Skeletal muscle satellite cell (primary cell): ENCODE measurements at regions not wholly inside any gene's neighbourhood (a gene's known extent, or its start where the extent isn't known, plus 50 kb on each side); places are given as distances from the start of the nearest gene placed in this dataset.
A peak's percentile ranks its signal among the peaks of the same experiment; 100 is the strongest.

ENCODE experiments used
- H3K27me3 ChIP-seq: 2 replicates; pipeline ENCODE4 v1.7.0; 2013; ENCODE audit warnings: low read length; ENCODE audit not compliant: control insufficient read depth, insufficient read depth
- H3K36me3 ChIP-seq: 2 replicates; pipeline ENCODE4 v1.7.0; 2013; ENCODE audit warnings: mild to moderate bottlenecking, control low read depth, low read length; ENCODE audit not compliant: insufficient read depth
- H3K4me1 ChIP-seq: 2 replicates; pipeline ENCODE4 v1.7.0; 2013; ENCODE audit warnings: low read length; ENCODE audit not compliant: control insufficient read depth, insufficient read depth
- H3K4me2 ChIP-seq: 2 replicates; pipeline ENCODE4 v1.7.0; 2013; ENCODE audit warnings: mild to moderate bottlenecking, low read length
- H3K4me3 ChIP-seq: 2 replicates; pipeline ENCODE4 v1.7.0; 2013; ENCODE audit warnings: low read length
- H3K9ac ChIP-seq: 2 replicates; pipeline ENCODE4 v1.7.0; 2013; ENCODE audit warnings: mild to moderate bottlenecking, low read depth, low read length, moderate library complexity
- H3K9me3 ChIP-seq: replicated peaks from 2 replicates; pipeline ENCODE4 v1.7.0; 2013; ENCODE audit warnings: mild to moderate bottlenecking, control low read depth, low read length

DNA sequence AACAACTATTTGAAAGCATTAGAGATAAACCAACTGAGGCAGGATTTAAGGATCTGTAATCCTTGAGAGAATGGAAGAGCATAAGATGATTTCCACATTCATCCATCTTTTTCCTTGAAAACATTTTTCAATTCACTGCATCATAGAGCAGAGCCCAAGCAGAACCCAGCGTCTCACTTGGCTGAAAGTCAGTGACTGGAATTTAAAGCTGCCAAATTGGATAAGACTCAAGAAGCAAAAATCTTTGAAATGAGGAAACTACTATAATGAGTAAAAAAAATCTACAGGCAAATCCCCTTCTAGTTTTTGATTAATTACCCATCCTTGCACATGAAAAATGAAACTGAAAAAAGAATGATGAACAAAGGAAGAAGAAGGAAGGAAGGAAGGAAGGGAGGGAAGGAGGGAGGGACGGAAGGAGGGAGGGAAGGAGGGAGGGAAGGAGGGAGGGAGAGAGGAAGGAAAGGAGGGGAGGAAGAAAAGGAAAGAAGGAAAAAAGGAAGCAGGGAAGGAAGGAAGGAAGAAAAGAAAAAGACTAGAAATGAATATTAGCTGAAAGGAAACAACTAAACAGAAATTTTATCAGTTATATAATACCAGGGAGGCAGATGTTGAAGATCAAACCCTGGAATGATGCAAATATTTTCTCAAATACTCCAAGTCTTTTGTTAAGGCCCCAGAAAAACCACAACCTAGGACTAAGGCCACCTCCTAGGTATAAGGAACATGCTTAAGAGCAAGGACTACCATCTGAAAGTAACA is 336.3 kb upstream of the MAGI2 start:
- Histone ChIP-seq H3K4me1 (peaks cover 14% of the 10 kb centered on the region), H3K4me2 (no peak overlapping the region), H3K36me3 (no peaks in the 10 kb centered on the region), H3K27me3 (no peaks in the 10 kb centered on the region), H3K4me3 (no peak overlapping the region), H3K9me3 (no peaks in the 10 kb centered on the region), H3K9ac (no peak overlapping the region)

DNA sequence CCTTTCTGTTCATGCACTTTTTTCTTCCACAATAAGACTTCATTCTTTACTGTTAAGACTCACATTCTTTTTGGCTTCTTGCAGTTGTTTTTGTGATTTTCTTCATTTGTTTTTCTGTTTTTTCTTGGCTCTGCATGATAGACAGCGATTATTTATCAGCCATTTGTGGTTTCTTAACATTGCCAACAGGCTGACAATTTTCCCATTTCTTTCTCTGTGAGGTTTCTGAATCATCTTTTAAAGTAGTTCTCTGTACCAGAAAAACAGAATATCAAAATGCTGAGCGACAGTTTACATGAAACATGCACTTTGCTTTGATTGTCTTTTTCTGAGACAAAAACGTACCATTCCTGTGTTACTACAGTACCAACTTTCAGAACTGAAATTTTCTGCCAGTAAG is 334.2 kb upstream of the MAGI2 start:
- Histone ChIP-seq H3K9ac (no peak overlapping the region), H3K36me3 (no peaks in the 10 kb centered on the region), H3K4me3 (no peak overlapping the region), H3K4me1 (peaks cover 14% of the 10 kb centered on the region), H3K27me3 (no peaks in the 10 kb centered on the region), H3K4me2 (no peak overlapping the region), H3K9me3 (no peaks in the 10 kb centered on the region)

DNA sequence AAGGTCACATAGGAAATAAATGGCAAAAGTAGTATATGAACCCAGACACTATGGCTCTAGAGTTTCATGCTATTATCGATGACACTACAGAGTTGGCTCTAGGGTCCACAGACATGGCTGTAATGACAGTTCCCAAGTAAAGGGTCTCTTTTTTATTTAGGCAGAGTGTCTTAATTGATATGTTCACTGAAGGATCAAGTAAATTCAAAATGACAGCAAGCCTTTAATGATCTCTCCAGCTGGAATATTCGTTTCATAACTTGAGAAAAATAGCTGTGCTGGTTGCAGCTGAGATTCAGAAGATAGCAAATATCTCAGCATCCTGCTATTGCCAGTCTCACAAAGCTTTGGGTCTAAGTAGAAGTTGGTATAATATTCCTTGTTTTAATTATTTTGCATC is 333.6 kb upstream of the MAGI2 start:
- Histone ChIP-seq H3K36me3 (no peaks in the 10 kb centered on the region), H3K4me3 (no peak overlapping the region), H3K9ac (no peak overlapping the region), H3K4me1 (peaks cover 14% of the 10 kb centered on the region), H3K27me3 (no peaks in the 10 kb centered on the region), H3K4me2 (no peak overlapping the region), H3K9me3 (no peaks in the 10 kb centered on the region)

DNA sequence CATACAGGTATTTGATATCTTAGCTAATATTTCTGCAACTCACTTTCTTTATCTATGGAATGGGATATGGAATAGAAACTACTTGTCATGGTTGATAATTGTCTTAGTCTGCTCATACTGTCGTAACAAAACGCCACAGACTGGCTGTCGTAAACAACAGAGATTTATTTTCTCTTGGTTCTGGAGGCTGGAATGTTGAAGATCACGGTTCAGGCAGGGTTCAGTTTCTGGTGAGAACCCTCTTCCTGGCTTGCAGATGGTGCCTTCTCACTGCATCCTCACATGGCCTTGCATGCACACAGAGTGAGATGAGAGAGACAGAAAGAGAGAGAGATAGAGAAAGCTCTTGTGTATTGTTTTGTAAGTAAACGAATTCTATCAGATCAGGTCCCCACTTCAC is 332.7 kb upstream of the MAGI2 start:
- H3K36me3 ChIP-seq: no peaks in the 10 kb centered on the region
- H3K9ac ChIP-seq: no peak overlapping the region
- H3K4me1 ChIP-seq: peaks cover 13% of the 10 kb centered on the region
- no peaks in the 10 kb centered on the region for H3K27me3 ChIP-seq
- H3K4me2 ChIP-seq: no peak overlapping the region
- H3K4me3 ChIP-seq: no peak overlapping the region
- no peaks in the 10 kb centered on the region for H3K9me3 ChIP-seq

DNA sequence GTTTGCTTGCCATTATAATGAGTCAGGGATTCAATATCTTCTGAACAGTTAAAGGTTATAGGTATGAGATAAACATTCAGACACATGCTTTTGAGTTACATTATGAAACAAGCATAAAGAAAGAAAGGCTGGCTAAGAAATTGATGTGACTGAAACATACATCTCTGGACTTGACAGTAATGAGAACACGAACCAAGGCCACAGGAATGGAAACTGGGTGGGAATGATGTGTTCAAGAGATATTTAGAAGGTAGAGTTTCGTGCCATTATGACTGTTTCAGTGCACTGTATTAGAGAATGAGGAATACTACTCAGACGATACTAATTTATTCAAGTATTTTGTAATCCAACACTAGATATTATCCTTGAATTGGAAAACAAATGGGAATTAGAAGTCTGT is 332.1 kb upstream of the MAGI2 start:
- Histone ChIP-seq H3K4me3 (no peak overlapping the region), H3K36me3 (no peaks in the 10 kb centered on the region), H3K9me3 (no peaks in the 10 kb centered on the region), H3K4me1 (peaks cover 7% of the 10 kb centered on the region), H3K4me2 (no peak overlapping the region), H3K27me3 (no peaks in the 10 kb centered on the region), H3K9ac (no peak overlapping the region)

DNA sequence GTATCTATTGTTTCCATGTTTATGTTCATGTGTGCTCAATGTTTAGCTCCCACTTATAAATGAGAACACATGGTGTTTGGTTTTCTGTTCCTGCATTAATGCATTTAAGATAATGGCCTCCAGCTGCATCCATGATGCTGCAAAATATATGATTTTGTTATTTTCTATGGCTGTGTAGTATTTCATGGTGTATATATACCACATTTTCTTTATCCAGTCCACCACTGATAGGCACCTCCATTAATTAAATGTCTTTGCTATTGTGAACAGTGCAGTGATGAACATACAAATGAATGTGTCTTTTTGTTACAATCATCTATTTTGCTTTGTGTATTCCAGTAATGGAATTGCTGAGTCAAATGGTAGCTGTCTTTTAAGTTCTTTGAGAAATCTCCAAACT is 329.4 kb upstream of the MAGI2 start:
- H3K4me2 ChIP-seq: no peak overlapping the region
- H3K9me3 ChIP-seq: no peaks in the 10 kb centered on the region
- no peaks in the 10 kb centered on the region for H3K27me3 ChIP-seq
- H3K4me1 ChIP-seq: peaks cover 16% of the 10 kb centered on the region
- no peak overlapping the region for H3K4me3 ChIP-seq
- no peak overlapping the region for H3K9ac ChIP-seq
- H3K36me3 ChIP-seq: no peaks in the 10 kb centered on the region

DNA sequence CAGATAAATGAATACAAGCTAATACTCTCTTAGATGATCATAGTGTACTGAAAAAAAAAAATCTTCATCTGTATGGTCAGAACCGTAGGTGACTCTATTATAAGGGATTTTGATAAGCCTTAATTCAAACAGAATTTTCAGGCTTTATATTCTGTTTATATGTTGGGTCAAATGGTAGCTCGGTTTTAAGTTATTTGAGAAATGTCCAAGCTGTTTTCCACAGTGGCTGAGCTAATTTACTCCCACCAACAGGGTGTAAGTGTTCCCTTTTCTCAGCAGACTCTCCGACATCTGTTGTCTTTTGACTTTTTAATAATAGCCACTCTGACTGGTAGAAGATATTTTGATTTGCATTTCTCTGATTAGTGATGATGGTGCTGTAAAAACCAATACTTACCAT is 328.8 kb upstream of the MAGI2 start:
- Histone ChIP-seq H3K4me1 (peaks cover 19% of the 10 kb centered on the region), H3K9ac (no peak overlapping the region), H3K4me2 (no peak overlapping the region), H3K9me3 (no peaks in the 10 kb centered on the region), H3K4me3 (no peak overlapping the region), H3K36me3 (no peaks in the 10 kb centered on the region), H3K27me3 (no peaks in the 10 kb centered on the region)

DNA sequence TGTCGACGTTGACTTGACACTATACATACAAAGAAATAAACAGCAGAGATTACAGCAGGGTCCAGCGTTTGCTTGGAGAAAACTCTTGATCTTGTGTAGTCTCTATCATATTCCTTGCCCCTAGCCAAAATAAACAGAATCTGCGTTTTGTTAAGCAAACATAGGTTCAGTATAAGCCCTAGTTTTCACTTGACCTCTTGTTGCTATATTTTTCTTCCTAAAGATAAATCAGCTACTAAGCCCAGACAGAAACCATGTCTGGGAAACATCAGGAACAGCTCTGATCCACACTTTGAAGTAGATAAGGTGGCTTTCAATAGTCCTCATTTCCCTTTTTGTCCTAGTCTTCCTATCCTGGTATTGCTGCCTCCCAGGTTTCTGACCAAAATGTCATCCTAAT is 328.2 kb upstream of the MAGI2 start:
- Histone ChIP-seq H3K36me3 (no peaks in the 10 kb centered on the region), H3K27me3 (no peaks in the 10 kb centered on the region), H3K9ac (no peak overlapping the region), H3K4me3 (no peak overlapping the region), H3K4me1 (peaks cover 19% of the 10 kb centered on the region), H3K4me2 (no peak overlapping the region), H3K9me3 (no peaks in the 10 kb centered on the region)

DNA sequence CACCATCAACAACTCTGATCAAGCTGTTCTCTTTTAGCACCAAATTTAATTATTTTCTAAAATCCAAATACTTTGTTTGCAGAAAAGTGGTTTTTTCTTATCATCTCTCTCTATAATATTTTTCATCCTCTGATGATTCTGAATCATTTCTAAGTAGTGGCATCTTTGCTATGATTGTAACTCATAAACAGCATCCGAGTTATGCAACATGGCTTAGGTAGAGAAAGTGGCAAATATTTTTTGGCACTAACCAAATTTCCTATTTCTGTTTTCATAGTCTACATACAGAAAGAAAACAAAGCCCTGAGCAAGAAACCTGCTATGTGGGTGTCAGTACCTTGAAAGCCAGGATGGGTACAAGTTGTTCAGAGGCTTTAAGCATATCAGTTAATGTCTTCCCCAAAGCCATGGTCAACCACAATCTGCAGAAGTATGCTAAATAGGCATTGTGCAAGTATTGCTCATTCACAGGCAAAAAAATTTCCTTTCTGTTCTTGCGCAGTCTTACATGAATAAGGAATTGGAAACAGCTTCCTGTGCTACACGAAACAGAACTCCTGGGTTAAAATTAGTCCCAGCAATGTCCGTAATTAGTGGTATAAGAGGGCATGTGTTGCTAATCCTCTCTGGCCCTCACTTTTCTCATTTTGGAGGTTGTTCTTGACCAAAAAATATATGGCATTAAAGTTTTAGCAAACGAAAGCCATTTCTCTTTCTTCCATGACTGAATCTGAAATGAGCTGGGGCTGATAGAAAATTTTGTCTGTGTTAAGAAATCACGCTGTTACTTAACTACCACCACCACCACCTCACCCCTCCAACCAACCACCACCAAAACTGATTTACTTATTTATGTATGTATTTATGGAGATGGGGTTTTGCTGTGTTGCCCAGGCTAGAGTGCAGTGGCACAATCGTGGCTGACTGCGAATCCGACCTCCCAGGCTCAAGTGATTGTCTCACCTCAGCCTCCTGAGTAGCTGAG is 325.6 kb upstream of the MAGI2 start:
- H3K36me3 ChIP-seq: no peaks in the 10 kb centered on the region
- H3K4me3 ChIP-seq: no peak overlapping the region
- peak overlapping the region; percentile 32 for H3K9ac ChIP-seq
- H3K4me1 ChIP-seq: peaks cover 19% of the 10 kb centered on the region
- H3K27me3 ChIP-seq: no peaks in the 10 kb centered on the region
- H3K9me3 ChIP-seq: no peaks in the 10 kb centered on the region
- H3K4me2 ChIP-seq: peak overlapping the region; percentile 52

DNA sequence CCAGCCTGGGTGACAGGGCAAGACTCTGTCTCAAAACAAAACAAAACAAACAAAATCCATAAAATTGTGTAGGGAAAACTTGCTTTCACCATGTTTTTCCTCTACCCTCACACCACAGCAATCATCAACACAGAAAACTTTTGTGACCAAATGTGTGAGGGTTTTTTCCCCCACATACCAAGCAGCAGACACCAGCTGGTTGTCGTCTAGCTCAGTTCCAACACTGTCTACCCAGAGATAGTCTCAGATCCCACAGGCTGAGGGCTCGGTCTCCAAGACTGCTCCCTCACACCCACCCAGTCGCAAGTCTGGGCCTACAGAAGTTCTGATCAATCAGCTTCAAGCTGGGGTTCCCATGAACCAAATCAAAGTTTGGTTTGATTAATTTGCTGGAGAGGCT is 322.4 kb upstream of the MAGI2 start:
- no peak overlapping the region for H3K4me3 ChIP-seq
- no peaks in the 10 kb centered on the region for H3K36me3 ChIP-seq
- H3K4me1 ChIP-seq: peaks cover 19% of the 10 kb centered on the region
- no peak overlapping the region for H3K9ac ChIP-seq
- H3K9me3 ChIP-seq: no peaks in the 10 kb centered on the region
- no peak overlapping the region for H3K4me2 ChIP-seq
- no peaks in the 10 kb centered on the region for H3K27me3 ChIP-seq

DNA sequence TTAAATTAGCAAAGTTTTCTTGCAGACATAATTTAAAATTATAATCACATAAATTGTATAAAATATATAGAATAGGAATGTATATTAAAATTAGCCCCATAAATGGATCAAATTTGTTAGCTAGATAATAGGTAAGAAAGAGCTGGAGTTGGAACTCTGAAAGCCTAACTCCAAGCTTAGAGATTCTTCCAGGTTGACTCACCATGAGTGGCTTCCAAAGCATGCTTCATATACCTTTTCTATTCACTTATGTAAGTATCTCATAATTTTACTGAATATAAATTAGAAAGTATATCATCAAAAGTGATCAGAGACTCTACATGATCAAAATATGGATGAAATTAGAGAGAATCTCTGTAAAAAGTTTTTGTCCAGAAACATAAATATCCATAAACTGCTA is 320.7 kb upstream of the MAGI2 start:
- Histone ChIP-seq H3K4me1 (peaks cover 14% of the 10 kb centered on the region), H3K9ac (no peak overlapping the region), H3K36me3 (no peaks in the 10 kb centered on the region)

More for the DNA sequence above, 320.7 kb upstream of the MAGI2 start:
- Histone ChIP-seq H3K9me3 (no peaks in the 10 kb centered on the region), H3K4me2 (no peak overlapping the region), H3K27me3 (no peaks in the 10 kb centered on the region), H3K4me3 (no peak overlapping the region)
